Midbrain (tissue), 1 donor: ENCODE measurements at regions not wholly inside any gene's neighbourhood (a gene's known extent, or its start where the extent isn't known, plus 50 kb on each side); places are given as distances from the start of the nearest gene placed in this dataset.
"Not testable (repeated sequence)": the region's sequence is repeated elsewhere in the genome, so short reads cannot be mapped to it uniquely, and the experiment has no call there.

Experiments used
- DNase-seq: peaks from one replicate; lab custom pipeline; 2025; lab: John Stamatoyannopoulos, UW

- DNase-seq: no peak
Measured at GRCh38 chr4:104330125-104330905, 164.4 kb downstream of the CXXC4 start.

- DNase-seq: not testable (repeated sequence)
Measured at GRCh38 chr4:104326991-104327694, 167.6 kb downstream of the CXXC4 start.

DNA sequence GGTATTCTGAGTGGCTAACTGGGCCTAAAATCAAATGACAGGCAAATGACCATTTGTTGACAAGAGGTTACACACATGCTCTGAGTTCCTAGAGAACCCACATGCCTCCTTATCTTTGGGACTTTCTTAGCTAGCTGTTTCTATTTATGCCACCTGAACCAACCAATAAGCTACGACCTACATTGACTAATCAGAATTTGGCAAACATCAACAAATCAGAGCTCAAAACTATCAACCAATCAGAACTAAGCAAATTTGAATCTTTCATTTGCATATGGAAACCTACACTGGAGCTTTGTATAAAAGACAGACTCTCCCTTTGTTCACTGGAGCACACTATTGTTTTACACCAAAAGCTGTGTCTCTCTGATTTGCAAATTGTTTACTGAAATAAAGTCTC lies 192.0 kb downstream of the CXXC4 start:
- peak; percentile 53 for DNase-seq

DNA sequence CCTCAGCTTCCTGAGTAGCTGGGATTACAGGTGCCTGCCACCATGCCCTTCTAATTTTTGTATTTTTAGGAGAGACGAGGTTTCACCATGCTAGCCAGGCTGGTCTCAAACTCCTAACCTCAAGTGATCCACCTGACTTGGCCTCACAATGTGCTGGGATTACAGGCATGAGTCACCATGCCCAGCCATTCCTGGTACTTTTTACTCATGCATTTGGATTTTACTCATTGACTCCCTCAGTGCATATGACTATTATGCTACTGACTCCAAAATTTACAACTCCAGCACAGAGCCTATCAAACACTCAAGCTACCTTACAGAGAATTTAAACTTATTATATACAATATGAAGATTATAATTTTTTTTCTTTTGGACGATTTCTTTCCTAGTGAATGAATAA lies 199.9 kb downstream of the CXXC4 start:
- no peak for DNase-seq

DNA sequence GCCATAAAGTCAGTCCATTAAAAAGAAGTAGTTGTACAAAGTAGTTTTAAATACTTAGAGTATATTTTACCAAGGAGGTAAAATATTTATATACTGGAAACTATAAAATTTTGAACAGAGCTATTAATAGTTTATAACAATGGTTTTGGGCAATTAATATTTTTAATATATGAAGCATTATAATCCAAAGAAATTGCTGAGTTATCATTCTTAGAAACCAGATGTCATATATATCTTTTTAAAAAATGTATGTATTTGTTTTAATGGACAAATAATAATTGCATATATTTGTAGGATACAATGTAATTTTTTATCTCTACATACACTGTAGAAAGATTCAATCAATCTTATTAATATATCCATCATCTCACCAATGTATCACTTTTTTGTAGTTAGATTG lies 207.8 kb downstream of the CXXC4 start:
- no peak for DNase-seq

- no peak for DNase-seq
Measured at GRCh38 chr4:104283303-104283702, 211.4 kb downstream of the CXXC4 start.

DNA sequence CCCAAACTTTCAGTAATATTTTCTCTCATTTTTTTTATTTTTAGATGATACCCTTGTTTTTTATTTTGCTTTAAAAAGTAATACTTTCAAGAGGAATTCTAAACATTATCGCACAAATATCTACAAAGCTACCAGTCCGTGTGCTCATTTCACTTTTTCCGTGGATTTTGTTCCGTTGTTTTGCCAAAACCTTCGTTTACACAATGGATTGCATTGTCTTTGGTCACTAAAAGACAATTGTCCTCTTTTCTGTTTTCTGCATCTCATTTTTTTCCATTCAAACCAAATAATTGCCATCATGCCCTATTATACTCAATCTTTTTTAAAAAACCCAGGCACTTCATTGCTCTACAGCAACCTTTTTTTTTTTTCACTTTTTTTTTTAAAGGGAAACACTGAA lies 214.9 kb downstream of the CXXC4 start:
- peak; percentile 64 for DNase-seq

GRCh38 chr4:104272966-104273365 lies 221.7 kb downstream of the CXXC4 start:
- DNase-seq: no peak

DNA sequence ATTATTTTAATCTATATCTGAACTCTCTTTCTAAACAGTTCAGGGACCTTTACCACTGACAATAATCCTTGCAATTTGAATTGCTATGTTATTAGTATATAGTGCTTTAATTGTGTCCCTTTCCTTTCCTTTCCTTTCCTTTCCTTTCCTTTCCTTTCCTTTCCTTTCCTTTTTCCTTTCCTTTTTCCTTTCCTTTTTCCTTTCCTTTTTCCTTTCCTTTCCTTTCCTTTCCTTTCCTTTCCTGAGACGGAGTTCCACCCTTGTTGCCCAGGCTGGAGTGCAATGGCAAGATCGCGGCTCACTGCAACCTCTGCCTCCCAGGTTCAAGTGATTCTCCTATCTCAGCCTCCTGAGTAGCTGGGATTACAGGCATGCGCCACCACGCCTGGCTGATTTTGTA lies 225.1 kb downstream of the CXXC4 start:
- DNase-seq: not testable (repeated sequence)

DNA sequence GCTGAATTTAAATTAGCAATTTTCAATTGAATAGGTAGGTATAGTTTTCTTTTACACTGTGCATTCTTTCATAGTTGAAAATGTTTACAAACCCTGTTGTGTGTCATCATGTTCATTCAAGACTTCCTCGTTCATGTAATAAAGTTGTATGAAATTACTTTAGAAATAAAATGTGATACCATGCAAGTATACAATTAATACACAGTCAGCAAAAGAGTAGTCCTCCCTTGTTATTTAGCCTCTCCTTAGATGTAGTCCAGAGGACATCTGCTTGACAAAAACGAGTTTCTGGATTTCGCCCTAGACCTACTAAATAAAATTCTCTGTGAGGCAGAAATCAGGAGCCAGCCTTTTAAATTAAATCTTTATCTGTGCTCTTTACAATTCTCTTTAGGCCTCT lies 231.6 kb downstream of the CXXC4 start:
- no peak for DNase-seq

GRCh38 chr4:104262678-104263077 lies 232.0 kb downstream of the CXXC4 start:
- DNase-seq: no peak

GRCh38 chr4:104248726-104249125 lies 246.0 kb downstream of the CXXC4 start:
- no peak for DNase-seq

- no peak for DNase-seq
Measured at GRCh38 chr4:104235967-104236366, 258.7 kb downstream of the CXXC4 start.

DNA sequence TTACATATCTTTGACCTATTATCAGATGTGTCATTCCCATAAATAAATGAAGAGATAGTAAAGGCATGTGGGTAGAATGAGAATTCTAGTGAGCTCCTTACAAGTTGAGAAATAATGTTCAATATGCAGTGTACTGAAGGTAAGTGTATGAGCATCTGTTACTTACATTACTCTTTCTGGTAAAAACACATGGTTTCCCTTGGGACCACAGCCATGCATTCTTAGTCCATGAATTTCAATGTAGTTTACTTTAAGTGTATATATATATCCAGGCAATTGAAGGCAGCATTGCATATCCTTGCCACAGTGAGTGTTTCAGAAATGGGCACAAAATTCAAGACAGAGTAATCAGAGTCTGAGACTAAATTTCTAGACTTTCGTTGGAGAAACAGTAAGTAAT lies 277.2 kb downstream of the CXXC4 start:
- DNase-seq: no peak

- no peak for DNase-seq
Measured at GRCh38 chr4:104211657-104212056, 283.0 kb downstream of the CXXC4 start.

GRCh38 chr4:104210420-104210819 lies 284.3 kb downstream of the CXXC4 start:
- no peak for DNase-seq

DNA sequence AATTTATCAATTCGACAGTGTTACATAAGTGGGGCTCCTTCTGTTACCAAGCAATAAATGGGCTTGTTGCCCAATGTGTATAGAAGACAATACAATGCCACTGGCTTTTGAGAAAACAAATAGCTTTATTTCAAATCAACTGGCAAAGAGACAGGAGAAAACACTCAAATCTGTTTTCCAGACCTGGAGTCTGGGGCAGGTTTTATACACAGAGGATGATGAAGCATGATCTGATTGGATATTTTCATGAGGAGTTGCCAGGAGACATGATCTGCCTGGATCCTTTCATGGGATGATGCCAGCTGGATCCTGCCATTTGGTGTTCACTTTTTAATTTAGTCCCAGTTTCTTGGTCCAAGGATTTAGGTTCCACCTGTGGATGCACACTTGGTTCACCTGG lies 287.9 kb downstream of the CXXC4 start:
- DNase-seq: no peak

GRCh38 chr4:104205116-104205515 lies 289.6 kb downstream of the CXXC4 start:
- no peak for DNase-seq

- DNase-seq: no peak
Measured at GRCh38 chr4:104188301-104188700, 306.4 kb downstream of the CXXC4 start.

DNA sequence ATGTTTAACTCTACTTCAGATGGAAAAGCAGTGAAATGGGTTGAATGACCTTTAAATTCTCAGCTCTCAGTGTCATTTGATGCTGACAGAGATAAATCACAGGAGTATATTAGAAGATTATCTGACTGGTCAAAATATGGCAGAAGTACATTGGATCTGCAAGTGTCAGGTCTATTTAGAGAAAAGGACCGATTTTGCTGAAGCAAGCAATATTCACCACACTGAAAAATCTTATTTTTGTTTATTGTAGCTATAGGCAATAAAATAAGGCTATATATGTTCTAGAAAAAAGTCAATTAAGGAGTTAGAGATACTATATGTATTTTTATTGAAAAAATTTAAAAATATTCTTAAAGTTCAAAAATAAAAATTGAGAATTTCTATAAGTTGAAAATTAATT lies 325.3 kb downstream of the CXXC4 start:
- no peak for DNase-seq

- DNase-seq: no peak
Measured at GRCh38 chr4:104166749-104167148, 327.9 kb downstream of the CXXC4 start.

GRCh38 chr4:104163820-104164219 lies 330.9 kb downstream of the CXXC4 start:
- no peak for DNase-seq

GRCh38 chr4:104146048-104146447 lies 348.6 kb downstream of the CXXC4 start:
- DNase-seq: no peak

GRCh38 chr4:104138116-104138515 lies 356.6 kb downstream of the CXXC4 start:
- no peak for DNase-seq
